Esophagus muscularis mucosa (tissue), 4 donors: ENCODE measurements at regions not wholly inside any gene's neighbourhood (a gene's known extent, or its start where the extent isn't known, plus 50 kb on each side); places are given as distances from the start of the nearest gene placed in this dataset.

Experiments used
- DNase-seq: peaks from one replicate; pipeline ENCODE4 v3.0.0-alpha.2; 2017; ENCODE audit errors: extremely low spot score
- H3K27ac ChIP-seq, 4 donors: fragments of 200-600 bp; sonication (generic); replicated peaks in 1 of 4; 1 replicate in 3 of 4; 2 replicates in 1 of 4; pipeline ENCODE4 v1.5.1; 2016 to 2019; ENCODE audit warnings: mild to moderate bottlenecking in 1 of 4
- H3K27me3 ChIP-seq, 4 donors: fragments of 200-600 bp; sonication (generic); one replicate each; pipeline versions ENCODE4 v1.5.1 to v1.6.0; 2016 to 2019
- H3K36me3 ChIP-seq, 4 donors: fragments of 200-600 bp; sonication (generic); one replicate each; pipeline ENCODE4 v1.5.1; 2016 to 2019
- H3K4me1 ChIP-seq, 4 donors: fragments of 200-600 bp; sonication (generic); one replicate each; pipeline ENCODE4 v1.5.1; 2016 to 2019
- H3K4me3 ChIP-seq, 4 donors: fragments of 200-600 bp; sonication (generic); 1 replicate in 2 of 4; 2 replicates in 2 of 4; pipeline ENCODE4 v1.5.1; 2016 to 2019; ENCODE audit warnings: mild to moderate bottlenecking in 4 of 4, moderate library complexity in 1 of 4
- H3K9me3 ChIP-seq, 4 donors: fragments of 200-600 bp; sonication (generic); 1 replicate in 3 of 4; 2 replicates in 1 of 4; pipeline ENCODE4 v1.5.1; 2016 to 2019
- CTCF ChIP-seq, 3 experiments: fragments of 200-600 bp in 2 of 3; fragments of 450-650 bp in 1 of 3; sonication (generic) in 2 of 3; IDR thresholded peaks; one replicate each; pipeline ENCODE4 v1.5.1; 2017 to 2019; ENCODE audit warnings: antibody characterized with exemption in 3 of 3, mild to moderate bottlenecking in 2 of 3, moderate library complexity in 1 of 3
- EP300 ChIP-seq: sonication (generic); formaldehyde crosslinking; IDR thresholded peaks from one replicate; pipeline ENCODE4 v1.6.1; 2017; ENCODE audit warnings: antibody characterized with exemption
- POLR2A ChIP-seq: fragments of 450-650 bp; IDR thresholded peaks from one replicate; pipeline ENCODE4 v1.6.1; 2017; ENCODE audit warnings: antibody characterized with exemption, moderate library complexity, mild to moderate bottlenecking, low read depth
- POLR2AphosphoS5 ChIP-seq, 2 donors: sonication (generic); formaldehyde crosslinking; IDR thresholded peaks; one replicate each; pipeline ENCODE4 v1.6.1; 2017; ENCODE audit warnings: antibody characterized with exemption in 2 of 2
- WGBS: methylation state at CpG from one replicate; pipeline ENCODE4 v1.1.5; 2018; 5-methylcytosine and 5-hydroxymethylcytosine counted together
- intact Hi-C: fragments of 100-400 bp; cut with DNase I; formaldehyde crosslinking; loops from one replicate; pipeline ENCODE4 v1.15.1; 2023

- H3K9me3 ChIP-seq: no peaks in the 10 kb centered on the region
- H3K27ac ChIP-seq: no peak overlapping the region
- H3K4me3 ChIP-seq: no peak overlapping the region
- no peaks in the 10 kb centered on the region for H3K36me3 ChIP-seq
- no peak for DNase-seq
- H3K27me3 ChIP-seq: peaks cover 0 to 4% (median 0%) of the 10 kb centered on the region in 4 donors
- no peaks in the 10 kb centered on the region for H3K4me1 ChIP-seq
- 68% methylated on average over 3 of the region's 3 CpGs for WGBS
- TF ChIP-seq POLR2AphosphoS5 (IDR thresholded peaks at IDR 0.05) (no peak), EP300 (no peak), POLR2A (no peak), CTCF (IDR thresholded peaks at IDR 0.05) (no peak)
- intact Hi-C loops: no loop called here
These were observed 578.9 kb downstream of the HAO1 start for GRCh38 chr20:7361321-7361720.

GRCh38 chr20:7361931-7362330 is 578.3 kb downstream of the HAO1 start:
- no peaks in the 10 kb centered on the region for H3K36me3 ChIP-seq
- H3K27ac ChIP-seq: no peak overlapping the region
- no peaks in the 10 kb centered on the region for H3K4me1 ChIP-seq
- H3K9me3 ChIP-seq: no peaks in the 10 kb centered on the region
- DNase-seq: no peak
- intact Hi-C loops: no loop called here
- WGBS: 82% methylated on average over 3 of the region's 3 CpGs
- TF ChIP-seq EP300 (no peak), POLR2AphosphoS5 (IDR thresholded peaks at IDR 0.05) (no peak)
- H3K4me3 ChIP-seq: no peak overlapping the region
- H3K27me3 ChIP-seq: peaks cover 0 to 4% (median 0%) of the 10 kb centered on the region in 4 donors

- DNase-seq: no peak
- no peaks in the 10 kb centered on the region for H3K9me3 ChIP-seq
- H3K4me1 ChIP-seq: no peaks in the 10 kb centered on the region
- intact Hi-C loops: no loop called here
- H3K27me3 ChIP-seq: peaks cover 0 to 4% (median 0%) of the 10 kb centered on the region in 4 donors
- H3K4me3 ChIP-seq: no peak overlapping the region
- no peak overlapping the region for H3K27ac ChIP-seq
- H3K36me3 ChIP-seq: no peaks in the 10 kb centered on the region
- WGBS: 70% methylated on average over 2 of the region's 2 CpGs
- TF ChIP-seq EP300 (no peak), POLR2A (no peak), CTCF (IDR thresholded peaks at IDR 0.05) (no peak), POLR2AphosphoS5 (IDR thresholded peaks at IDR 0.05) (no peak)
These were observed 577.7 kb downstream of the HAO1 start for GRCh38 chr20:7362601-7363000.

GRCh38 chr20:7366189-7366588 is 574.1 kb downstream of the HAO1 start:
- intact Hi-C loops: no loop called here
- no peaks in the 10 kb centered on the region for H3K36me3 ChIP-seq
- no peak overlapping the region for H3K4me3 ChIP-seq
- 85% methylated on average over 1 of the region's 1 CpG for WGBS
- DNase-seq: no peak
- H3K27me3 ChIP-seq: peaks cover 0 to 4% (median 0%) of the 10 kb centered on the region in 4 donors
- H3K9me3 ChIP-seq: no peaks in the 10 kb centered on the region
- H3K4me1 ChIP-seq: no peaks in the 10 kb centered on the region
- TF ChIP-seq POLR2A: no peak
- no peak for TF ChIP-seq EP300
- no peak for TF ChIP-seq POLR2AphosphoS5 (IDR thresholded peaks at IDR 0.05)
- TF ChIP-seq CTCF (IDR thresholded peaks at IDR 0.05): no peak
- no peak overlapping the region for H3K27ac ChIP-seq

GRCh38 chr20:7371518-7372163 is 568.6 kb downstream of the HAO1 start:
- no peaks in the 10 kb centered on the region for H3K36me3 ChIP-seq
- H3K27ac ChIP-seq: no peak overlapping the region
- no peaks in the 10 kb centered on the region for H3K4me1 ChIP-seq

GRCh38 chr20:7375905-7376304 is 564.4 kb downstream of the HAO1 start:
- DNase-seq: no peak
- Histone ChIP-seq H3K4me1 (no peaks in the 10 kb centered on the region), H3K27ac (no peak overlapping the region), H3K9me3 (peaks cover 0 to 5% (median 0%) of the 10 kb centered on the region in 4 donors), H3K4me3 (no peak overlapping the region), H3K27me3 (no peaks in the 10 kb centered on the region), H3K36me3 (no peaks in the 10 kb centered on the region)
- 57% methylated on average over 4 of the region's 4 CpGs for WGBS
- TF ChIP-seq CTCF (IDR thresholded peaks at IDR 0.05) (peak in 2 of 3 experiments; percentile 21 to 37), POLR2A (no peak), EP300 (no peak), POLR2AphosphoS5 (IDR thresholded peaks at IDR 0.05) (no peak)
- intact Hi-C loops: no loop called here

More at GRCh38 chr20:7371518-7372163, 568.6 kb downstream of the HAO1 start:
- WGBS: 45% methylated on average over 3 of the region's 3 CpGs
- intact Hi-C loops: no loop called here
- H3K9me3 ChIP-seq: peaks cover 0 to 5% (median 0%) of the 10 kb centered on the region in 4 donors
- TF ChIP-seq EP300: no peak
- TF ChIP-seq POLR2A: no peak
- no peak for DNase-seq
- H3K4me3 ChIP-seq: no peak overlapping the region
- no peaks in the 10 kb centered on the region for H3K27me3 ChIP-seq
